ENCODE measurements at regions not wholly inside any gene's neighbourhood (a gene's known extent, or its start where the extent isn't known, plus 50 kb on each side); places are given as distances from the start of the nearest gene placed in this dataset.

DNA sequence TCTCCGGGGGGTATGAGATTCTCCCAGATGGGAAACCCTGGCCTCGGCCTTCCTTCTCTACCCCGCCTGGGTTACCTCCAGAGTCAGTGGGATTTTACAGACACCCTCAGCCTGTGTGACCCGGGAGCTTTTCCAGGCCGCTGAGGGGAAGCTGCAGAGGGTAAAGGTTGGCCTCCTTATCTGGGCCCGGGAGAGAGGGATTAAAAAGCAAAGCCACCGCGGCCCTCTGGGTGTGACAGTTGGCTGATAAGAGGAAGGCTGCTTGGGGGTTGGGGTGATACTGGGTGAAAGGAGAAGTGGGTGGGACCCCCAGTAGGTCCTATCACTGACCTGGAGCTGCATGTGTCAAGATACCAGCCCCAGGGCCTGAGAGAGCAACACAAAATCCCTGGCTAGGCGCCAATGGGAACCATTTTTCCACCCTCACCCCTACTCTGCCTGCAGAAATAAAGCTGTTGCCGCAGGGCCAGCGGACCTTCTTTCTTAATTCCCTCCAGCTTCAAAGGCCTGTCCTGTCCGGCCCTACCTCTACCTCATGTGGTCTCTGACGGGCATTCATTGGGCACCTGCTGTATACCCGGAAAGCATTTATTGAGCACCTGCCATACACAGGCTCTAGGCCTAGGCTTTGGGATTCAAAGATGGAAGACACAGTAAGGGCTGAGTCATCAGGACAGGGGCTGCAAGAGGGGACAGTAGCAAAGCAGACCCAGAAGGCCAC is 77.6 kb upstream of the GSE1 start:
- TF ChIP-seq, protein P1, sequence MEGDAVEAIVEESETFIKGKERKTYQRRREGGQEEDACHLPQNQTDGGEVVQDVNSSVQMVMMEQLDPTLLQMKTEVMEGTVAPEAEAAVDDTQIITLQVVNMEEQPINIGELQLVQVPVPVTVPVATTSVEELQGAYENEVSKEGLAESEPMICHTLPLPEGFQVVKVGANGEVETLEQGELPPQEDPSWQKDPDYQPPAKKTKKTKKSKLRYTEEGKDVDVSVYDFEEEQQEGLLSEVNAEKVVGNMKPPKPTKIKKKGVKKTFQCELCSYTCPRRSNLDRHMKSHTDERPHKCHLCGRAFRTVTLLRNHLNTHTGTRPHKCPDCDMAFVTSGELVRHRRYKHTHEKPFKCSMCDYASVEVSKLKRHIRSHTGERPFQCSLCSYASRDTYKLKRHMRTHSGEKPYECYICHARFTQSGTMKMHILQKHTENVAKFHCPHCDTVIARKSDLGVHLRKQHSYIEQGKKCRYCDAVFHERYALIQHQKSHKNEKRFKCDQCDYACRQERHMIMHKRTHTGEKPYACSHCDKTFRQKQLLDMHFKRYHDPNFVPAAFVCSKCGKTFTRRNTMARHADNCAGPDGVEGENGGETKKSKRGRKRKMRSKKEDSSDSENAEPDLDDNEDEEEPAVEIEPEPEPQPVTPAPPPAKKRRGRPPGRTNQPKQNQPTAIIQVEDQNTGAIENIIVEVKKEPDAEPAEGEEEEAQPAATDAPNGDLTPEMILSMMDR (IDR thresholded peaks at IDR 0.05) = no peak
- TF ChIP-seq EP300 (IDR thresholded peaks at IDR 0.05; ENCODE audit: borderline replicate concordance in 1 of 2, low read depth in 1 of 2, low read length in 1 of 2) (no peak), RAD21 (IDR thresholded peaks at IDR 0.05; ENCODE audit: low read length) (no peak)
